NCI-H345 treated with DMSO at 0.1 percent for 48 hours (cell line): ENCODE measurements at regions not wholly inside any gene's neighbourhood (a gene's known extent, or its start where the extent isn't known, plus 50 kb on each side); places are given as distances from the start of the nearest gene placed in this dataset.
"Not testable (repeated sequence)": the region's sequence is repeated elsewhere in the genome, so short reads cannot be mapped to it uniquely, and the experiment has no call there.

Experiments used
- DNase-seq: peaks from one replicate; lab custom pipeline; 2025; ENCODE audit not compliant: unreplicated experiment; lab: John Stamatoyannopoulos, UW

DNA sequence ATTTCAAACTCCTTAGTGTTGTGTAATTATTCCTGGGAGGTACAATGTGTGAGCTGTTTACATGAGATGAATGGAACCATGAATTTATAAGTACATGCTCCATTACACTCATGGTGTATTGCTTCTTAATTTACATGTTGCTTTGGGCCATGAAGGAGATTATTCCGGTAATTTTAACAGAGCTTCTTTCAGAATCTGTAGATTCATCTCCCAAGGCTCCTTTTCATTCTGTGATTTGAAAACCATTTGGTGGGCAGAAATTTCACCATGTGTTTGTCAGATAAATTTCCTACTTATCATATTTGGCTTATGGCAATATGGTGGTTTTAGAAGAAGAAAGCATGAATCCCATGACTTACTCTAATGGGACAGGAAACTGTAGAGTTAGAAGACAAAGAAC, 421.6 kb upstream of the EYS start:
- DNase-seq: no peak

DNA sequence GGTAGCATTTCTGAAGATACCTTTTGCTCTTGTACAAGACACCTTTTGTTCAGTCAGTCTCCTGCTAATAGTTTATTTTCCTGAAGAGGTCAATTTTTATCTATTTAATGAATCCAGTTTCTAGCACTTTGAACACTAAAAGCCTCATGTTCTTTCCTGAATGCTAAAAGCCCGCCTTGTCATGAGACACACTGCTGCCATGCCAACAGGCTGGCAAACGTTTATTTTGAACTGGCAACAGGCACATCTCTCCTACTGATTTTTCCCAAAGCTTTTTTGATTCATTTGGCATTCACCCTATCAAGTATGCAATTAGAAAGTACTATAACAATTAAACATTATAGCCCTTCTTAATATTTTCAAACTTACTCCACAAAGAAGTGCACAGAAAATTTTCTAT, 421.2 kb upstream of the EYS start:
- DNase-seq: no peak

- no peak for DNase-seq
Measured at GRCh38 chr6:66127061-66127460, 420.0 kb upstream of the EYS start.

- DNase-seq: no peak
Measured at GRCh38 chr6:66126358-66126757, 419.3 kb upstream of the EYS start.

- no peak for DNase-seq
Measured at GRCh38 chr6:66103954-66104353, 396.9 kb upstream of the EYS start.

DNA sequence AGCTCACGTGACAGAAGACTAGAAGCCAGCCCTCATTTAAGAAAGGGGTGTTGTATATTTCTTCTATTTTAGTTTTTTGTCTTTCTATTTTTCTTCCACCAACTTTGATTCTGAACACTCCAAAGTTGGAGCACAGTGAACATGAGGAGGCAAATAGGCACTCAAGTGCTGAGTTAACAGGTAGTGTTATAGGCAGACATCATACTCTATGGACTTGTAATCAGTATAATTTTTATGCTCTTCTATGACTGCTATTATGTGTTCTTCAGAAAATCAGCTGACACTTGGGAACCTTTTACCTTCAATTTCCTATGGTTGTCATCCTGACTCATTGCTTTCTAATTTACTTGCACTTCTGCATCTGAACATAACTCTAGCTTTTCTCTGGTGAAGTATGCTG, 396.3 kb upstream of the EYS start:
- DNase-seq: no peak

GRCh38 chr6:66096679-66097078, 389.7 kb upstream of the EYS start:
- DNase-seq: no peak

GRCh38 chr6:66094615-66095014, 387.6 kb upstream of the EYS start:
- no peak for DNase-seq

- not testable (repeated sequence) for DNase-seq
Measured at GRCh38 chr6:66092306-66092705, 385.3 kb upstream of the EYS start.

- DNase-seq: no peak
Measured at GRCh38 chr6:66086532-66086931, 379.5 kb upstream of the EYS start.

GRCh38 chr6:66082914-66083313, 375.9 kb upstream of the EYS start:
- no peak for DNase-seq

DNA sequence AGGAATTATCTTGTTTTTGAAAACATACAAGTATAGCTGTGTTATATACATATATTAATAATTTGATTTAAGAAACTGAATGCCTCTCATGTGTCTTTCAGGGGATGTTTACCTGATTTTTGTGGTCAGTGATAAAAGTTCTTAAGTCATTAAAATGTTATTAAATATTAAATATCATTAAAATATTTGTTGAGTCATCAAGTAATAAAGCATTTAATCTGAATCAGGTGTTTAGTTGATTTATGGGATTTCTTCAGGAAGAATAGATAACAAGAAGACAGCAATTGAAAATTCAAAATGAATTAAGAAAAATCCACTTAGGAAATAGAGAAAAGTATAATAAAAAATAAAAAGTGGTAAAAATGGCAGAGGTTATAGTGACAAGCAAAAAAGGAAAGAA, 361.9 kb upstream of the EYS start:
- no peak for DNase-seq

GRCh38 chr6:66068033-66068432, 361.0 kb upstream of the EYS start:
- DNase-seq: no peak

DNA sequence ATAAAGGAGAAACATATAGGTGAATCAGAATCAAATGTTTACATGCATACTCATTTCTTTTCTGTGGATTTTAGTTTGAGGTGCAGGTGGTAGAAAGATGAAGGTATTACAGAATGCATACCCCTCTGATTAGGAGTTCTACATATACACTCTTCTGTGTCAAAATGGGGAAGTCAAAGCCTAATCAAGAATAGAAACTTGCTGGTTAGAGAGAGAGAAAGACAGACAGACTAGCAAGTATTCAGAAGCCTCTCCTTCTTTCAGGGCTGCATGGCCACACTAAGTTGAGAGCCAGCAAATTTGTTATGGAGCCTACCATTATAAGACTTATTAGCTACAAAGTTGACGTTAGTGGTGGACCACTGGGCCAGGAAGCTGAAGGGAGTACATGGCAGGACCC, 358.3 kb upstream of the EYS start:
- no peak for DNase-seq

DNA sequence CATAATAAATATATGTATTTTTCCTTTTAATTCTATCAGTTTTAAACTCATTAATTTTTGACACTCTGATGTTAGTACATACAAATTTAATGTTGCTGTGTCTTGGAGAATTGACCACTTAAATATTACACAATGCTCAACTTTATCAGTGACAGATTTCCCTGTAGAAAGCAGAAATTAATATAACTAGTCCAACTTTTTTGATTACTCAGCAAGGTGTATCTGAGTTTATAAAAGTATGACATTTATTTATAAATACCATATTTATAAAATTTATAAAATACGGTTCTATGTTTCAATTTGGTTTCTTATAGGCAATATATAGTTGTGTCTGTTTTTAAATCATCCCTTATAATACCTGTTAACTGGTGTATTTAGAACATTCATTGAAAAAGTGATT, 350.0 kb upstream of the EYS start:
- no peak for DNase-seq

- DNase-seq: no peak
Measured at GRCh38 chr6:66054967-66055366, 347.9 kb upstream of the EYS start.

- no peak for DNase-seq
Measured at GRCh38 chr6:66051812-66052211, 344.8 kb upstream of the EYS start.

DNA sequence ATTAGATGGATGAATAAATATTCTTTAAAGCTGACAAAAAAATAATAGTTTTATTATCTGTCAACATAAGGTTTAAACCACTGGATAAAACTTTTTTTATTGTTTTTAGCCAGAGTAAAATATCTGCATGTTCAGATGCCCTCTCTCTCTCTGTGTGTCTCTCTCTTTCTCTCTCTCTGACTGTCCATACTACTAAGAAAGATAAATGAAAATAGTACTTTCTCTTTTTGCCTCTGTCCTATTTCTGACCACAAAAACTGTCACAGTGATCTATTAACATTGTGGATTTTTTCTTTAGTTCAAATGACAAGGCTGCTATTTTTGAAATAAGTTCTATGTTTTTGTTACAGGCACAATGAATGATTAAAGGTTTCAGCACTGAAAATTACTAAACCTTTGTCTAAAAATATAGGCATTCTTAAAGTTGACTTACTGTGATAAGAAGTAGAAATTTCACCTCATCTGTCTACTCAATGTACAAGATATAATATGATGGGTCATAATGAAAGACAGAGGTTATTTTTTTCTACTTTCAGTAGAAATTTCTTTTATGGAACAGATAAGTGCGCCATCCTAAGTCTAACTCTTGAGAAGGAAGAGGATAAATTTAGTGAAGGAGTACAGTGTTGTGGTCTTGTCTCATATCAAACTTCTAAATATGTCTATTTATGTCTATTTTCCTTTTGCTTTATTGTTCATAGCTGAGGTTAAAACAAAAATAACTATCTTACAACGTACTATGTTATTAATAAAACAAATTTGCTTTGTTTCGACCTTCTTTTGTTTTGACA, 341.9 kb upstream of the EYS start:
- DNase-seq: no peak

- DNase-seq: no peak
Measured at GRCh38 chr6:66032626-66033025, 325.6 kb upstream of the EYS start.

DNA sequence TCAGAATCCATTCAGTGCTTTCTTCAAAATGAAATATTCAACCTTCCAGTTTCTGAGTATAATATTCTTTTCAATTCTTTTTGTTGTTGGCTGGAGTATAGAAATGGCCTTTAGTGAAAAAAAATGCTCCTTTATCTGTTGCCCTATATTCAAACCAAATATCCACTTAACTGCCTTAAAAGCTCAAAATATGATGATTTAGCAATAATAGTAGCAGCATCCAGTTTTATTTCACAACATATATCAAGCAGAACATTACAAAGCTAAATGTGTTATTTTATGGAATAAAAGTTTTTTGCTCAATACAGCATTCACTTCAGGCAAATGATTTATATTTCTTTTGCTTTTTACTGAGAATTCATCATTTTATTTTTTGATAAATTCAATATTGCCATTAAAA, 322.4 kb upstream of the EYS start:
- DNase-seq: no peak

DNA sequence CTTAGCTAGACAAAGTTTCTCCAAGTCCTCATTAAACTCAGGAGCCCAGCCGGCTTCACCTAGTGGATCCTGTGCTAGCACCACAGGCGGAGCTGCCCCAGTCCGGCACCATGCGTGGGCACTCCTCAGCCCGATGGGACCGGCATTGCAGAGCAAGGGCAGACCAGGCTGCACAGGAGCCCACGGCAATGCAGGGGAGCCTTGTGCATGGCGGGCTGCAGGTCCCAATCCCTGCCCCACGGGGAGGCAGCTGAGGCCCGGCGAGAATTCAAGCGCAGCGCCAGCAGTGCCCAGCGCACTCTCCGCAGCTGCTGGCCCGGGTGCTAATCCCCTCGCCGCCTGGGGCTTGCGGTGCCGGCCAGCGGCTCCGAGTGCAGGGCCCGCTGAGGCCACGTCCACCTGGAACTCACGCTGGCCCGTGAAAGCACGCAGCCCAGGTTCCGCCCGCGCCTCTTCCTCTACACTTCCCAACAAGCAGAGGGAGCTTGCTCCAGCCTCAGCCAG, 292.3 kb upstream of the EYS start:
- DNase-seq: no peak

GRCh38 chr6:65998544-65998943, 291.5 kb upstream of the EYS start:
- DNase-seq: no peak

- DNase-seq: no peak
Measured at GRCh38 chr6:65997539-65997938, 290.5 kb upstream of the EYS start.
